ENCODE measurements at regions not wholly inside any gene's neighbourhood (a gene's known extent, or its start where the extent isn't known, plus 50 kb on each side); places are given as distances from the start of the nearest gene placed in this dataset.

DNA sequence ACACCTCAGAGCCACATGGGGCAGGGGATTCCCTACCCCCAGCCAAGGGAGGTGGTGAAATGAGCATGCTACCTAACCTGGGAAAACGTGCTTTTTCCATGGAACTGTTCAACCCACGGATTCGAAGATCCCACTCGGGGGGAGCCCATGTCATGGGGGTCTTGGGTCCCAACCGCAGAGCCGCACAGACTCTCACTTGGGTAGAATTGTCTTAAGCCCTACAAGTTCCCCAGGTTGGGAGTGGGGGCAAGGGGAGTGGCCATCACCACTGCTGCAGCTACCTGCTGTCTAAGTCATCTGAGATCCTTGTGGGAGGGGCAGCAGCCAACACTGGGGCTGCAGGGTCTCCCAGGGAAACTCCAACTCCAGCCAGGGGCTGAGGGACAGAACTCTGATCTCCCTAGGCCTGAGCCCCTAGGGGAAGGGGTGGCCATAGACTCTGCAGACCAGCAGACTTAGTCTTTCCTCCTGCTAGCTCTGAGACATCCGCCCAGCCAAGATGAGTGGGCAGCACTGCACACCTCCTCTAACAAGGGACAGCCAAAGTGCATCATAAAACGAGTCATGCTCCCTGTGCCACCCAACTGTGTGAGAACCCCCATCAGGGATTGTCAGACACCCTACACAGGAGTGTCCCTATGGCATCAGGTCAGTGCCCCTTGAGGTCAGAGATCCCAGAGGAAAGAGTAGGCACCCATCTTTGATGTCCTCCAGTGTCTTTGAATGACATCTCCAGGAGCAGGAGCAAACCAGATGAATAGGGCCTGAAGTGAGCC, 610.4 kb upstream of the SLITRK6 start:
- TF ChIP-seq POLR2A (IDR thresholded peaks at IDR 0.05) (no peak), EP300 (IDR thresholded peaks at IDR 0.05) (no peak)
- TF ChIP-seq, protein P1, sequence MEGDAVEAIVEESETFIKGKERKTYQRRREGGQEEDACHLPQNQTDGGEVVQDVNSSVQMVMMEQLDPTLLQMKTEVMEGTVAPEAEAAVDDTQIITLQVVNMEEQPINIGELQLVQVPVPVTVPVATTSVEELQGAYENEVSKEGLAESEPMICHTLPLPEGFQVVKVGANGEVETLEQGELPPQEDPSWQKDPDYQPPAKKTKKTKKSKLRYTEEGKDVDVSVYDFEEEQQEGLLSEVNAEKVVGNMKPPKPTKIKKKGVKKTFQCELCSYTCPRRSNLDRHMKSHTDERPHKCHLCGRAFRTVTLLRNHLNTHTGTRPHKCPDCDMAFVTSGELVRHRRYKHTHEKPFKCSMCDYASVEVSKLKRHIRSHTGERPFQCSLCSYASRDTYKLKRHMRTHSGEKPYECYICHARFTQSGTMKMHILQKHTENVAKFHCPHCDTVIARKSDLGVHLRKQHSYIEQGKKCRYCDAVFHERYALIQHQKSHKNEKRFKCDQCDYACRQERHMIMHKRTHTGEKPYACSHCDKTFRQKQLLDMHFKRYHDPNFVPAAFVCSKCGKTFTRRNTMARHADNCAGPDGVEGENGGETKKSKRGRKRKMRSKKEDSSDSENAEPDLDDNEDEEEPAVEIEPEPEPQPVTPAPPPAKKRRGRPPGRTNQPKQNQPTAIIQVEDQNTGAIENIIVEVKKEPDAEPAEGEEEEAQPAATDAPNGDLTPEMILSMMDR (IDR thresholded peaks at IDR 0.05) = no peak
